ENCODE measurements at regions not wholly inside any gene's neighbourhood (a gene's known extent, or its start where the extent isn't known, plus 50 kb on each side); places are given as distances from the start of the nearest gene placed in this dataset.
"Not testable (repeated sequence)": the region's sequence is repeated elsewhere in the genome, so short reads cannot be mapped to it uniquely, and the experiment has no call there.

DNA sequence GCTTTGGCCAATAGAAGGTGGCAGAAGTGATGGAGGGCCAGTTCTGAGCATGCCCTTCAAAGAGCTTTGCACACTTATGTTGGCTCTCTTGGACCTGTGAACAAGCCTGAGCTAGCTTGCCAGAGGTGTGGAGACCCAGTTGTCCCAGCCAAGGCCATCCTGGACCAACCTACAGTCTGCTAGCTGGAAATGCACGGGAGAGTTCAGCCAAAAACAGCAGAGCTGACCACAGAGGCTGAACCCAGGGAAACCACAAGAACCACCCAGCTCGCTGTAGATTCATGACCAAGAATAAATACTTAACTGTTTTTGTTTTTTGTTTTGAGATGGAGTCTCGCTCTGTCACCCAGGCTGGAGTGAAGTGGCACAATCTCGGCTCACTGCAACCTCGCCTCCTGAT lies 65.4 kb upstream of the HAND1 start:
- TF ChIP-seq, protein P1, sequence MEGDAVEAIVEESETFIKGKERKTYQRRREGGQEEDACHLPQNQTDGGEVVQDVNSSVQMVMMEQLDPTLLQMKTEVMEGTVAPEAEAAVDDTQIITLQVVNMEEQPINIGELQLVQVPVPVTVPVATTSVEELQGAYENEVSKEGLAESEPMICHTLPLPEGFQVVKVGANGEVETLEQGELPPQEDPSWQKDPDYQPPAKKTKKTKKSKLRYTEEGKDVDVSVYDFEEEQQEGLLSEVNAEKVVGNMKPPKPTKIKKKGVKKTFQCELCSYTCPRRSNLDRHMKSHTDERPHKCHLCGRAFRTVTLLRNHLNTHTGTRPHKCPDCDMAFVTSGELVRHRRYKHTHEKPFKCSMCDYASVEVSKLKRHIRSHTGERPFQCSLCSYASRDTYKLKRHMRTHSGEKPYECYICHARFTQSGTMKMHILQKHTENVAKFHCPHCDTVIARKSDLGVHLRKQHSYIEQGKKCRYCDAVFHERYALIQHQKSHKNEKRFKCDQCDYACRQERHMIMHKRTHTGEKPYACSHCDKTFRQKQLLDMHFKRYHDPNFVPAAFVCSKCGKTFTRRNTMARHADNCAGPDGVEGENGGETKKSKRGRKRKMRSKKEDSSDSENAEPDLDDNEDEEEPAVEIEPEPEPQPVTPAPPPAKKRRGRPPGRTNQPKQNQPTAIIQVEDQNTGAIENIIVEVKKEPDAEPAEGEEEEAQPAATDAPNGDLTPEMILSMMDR (conservative IDR thresholded peaks at IDR 0.05; ENCODE audit: control insufficient read depth, insufficient read depth, low read depth, low read length), result no peak
- peak; percentile 49 for DNase-seq (ENCODE audit: low read depth)
- no peak overlapping the region for H3K4me3 ChIP-seq (ENCODE audit: control insufficient read depth, low read depth, low read length)

DNA sequence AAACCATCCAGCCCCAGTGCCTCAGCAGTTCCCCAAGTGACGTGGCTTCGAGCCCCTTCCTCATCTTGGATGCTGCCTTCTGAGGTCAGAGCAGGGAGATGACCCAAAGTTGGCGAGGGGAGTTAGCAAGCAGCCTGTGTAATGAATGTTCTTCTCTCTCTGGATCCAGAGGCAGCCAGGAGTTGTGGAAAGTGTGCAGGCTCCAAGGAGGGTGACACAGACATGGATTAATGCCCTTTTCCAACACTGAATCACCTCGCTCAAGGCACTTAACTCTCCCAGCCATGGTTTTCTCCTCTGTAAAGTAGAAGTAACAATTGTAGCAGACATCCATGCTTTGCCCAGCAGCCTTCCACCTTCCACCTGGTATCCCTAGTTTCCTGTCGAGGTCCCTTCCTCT lies 64.6 kb upstream of the HAND1 start:
- TF ChIP-seq, protein P1 (conservative IDR thresholded peaks at IDR 0.05; ENCODE audit: control insufficient read depth, insufficient read depth, low read depth, low read length), result no peak
- peak; percentile 17 for DNase-seq (ENCODE audit: low read depth)
- H3K4me3 ChIP-seq (ENCODE audit: control insufficient read depth, low read depth, low read length), result no peak overlapping the region

DNA sequence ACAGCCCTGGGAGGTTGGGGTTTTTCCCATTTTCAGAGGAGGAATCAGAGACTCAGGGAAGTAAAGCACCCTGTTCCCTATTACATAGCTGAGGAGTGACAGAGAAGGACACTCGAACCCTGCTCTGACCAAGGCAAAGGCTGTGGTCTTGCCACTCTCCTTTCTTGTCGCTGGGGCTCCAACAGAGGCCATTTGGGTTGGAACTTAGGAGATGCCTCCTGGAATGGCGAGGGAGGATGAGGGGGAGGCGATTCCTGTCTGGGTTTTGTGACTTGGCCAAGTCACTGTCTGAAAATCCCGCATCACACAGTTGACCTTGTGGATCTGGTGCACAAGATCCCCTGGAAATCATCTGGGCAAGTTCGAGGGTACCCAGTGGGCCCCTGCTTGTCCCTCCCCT lies 64.0 kb upstream of the HAND1 start:
- TF ChIP-seq, protein P1 (conservative IDR thresholded peaks at IDR 0.05; ENCODE audit: control insufficient read depth, insufficient read depth, low read depth, low read length), result no peak
- DNase-seq (ENCODE audit: low read depth), result no peak
- no peak overlapping the region for H3K4me3 ChIP-seq (ENCODE audit: control insufficient read depth, low read depth, low read length)

DNA sequence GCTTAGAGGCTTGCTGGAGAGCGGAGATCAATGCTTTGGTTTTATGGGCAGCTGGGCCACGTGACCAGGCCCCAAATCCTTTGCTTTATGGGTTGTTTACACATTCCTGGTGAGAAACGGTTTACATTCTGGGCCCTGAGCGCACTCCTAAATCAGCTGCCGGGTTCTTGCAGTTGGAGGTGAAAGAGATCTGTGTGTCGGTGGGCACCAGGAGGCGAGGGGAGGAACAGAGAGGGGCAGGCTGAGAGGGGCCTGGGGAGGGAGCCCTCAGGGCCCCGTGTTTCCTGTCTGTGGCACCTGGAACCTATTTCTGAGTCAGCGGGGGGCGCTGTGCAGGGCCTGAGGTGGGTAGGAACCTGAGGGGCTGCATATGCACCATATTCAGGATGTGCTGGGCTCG lies 63.5 kb upstream of the HAND1 start:
- DNase-seq (ENCODE audit: low read depth), result no peak
- TF ChIP-seq, protein P1 (conservative IDR thresholded peaks at IDR 0.05; ENCODE audit: control insufficient read depth, insufficient read depth, low read depth, low read length), result no peak
- no peak overlapping the region for H3K4me3 ChIP-seq (ENCODE audit: control insufficient read depth, low read depth, low read length)

DNA sequence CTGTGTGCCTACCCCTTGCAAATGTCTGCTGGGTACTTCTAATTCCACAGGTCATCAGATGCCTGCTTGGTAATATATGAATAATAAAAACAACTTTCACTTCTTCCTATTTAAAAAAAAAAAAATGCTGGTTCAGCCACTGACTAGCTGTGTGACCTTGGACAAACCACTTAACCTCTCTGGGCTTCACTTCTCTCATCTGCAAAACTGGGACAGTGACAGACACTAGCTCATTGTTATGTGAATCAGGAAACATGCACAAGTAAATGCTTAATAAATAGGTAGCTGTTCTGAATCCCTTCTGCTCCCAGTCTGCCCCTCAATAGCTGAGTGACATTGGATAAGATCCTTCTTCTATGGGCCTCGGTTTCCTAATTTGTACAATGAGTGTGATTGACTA lies 62.6 kb upstream of the HAND1 start:
- DNase-seq (ENCODE audit: low read depth), result no peak
- TF ChIP-seq, protein P1 (conservative IDR thresholded peaks at IDR 0.05; ENCODE audit: control insufficient read depth, insufficient read depth, low read depth, low read length), result no peak
- no peak overlapping the region for H3K4me3 ChIP-seq (ENCODE audit: control insufficient read depth, low read depth, low read length)

DNA sequence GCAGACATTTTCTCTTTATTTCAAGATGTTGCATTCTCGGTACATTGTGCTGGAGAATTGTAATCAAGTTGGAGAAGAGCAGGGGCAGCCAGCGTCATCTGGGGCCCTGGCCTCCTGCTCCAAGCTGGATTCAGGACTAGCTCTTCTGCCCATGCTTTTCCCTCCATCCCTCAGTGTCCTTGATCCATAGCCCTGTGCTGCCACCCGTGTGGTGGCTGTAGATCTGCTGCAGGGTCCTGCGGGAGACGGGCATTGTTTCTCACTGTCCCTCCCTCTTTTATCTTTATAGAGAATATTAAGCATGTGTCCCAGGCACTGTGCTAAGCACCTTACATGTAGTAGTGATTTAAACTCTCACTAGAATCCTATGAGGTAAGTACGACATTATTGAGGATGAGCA lies 60.5 kb upstream of the HAND1 start:
- TF ChIP-seq, protein P1 (conservative IDR thresholded peaks at IDR 0.05; ENCODE audit: control insufficient read depth, insufficient read depth, low read depth, low read length), result no peak
- no peak overlapping the region for H3K4me3 ChIP-seq (ENCODE audit: control insufficient read depth, low read depth, low read length)
- DNase-seq (ENCODE audit: low read depth), result no peak

DNA sequence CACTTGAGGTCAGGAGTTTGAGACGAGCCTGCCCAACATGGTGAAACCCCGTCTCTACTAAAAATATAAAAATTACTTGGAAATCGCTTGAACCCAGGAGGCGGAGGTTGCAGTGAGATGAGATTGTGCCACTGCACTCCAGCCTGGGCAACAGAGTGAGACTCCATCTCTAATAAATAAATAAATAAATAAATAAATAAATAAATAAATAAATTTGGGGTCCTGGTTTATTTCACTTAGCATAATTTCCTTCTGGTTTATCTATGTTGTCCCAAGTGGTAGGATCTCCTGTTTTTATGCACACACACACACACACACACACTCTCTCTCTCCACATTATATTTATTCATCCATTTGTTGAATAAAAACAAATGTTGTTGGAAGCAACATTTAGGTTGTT lies 58.4 kb upstream of the HAND1 start:
- DNase-seq (ENCODE audit: low read depth); H3K4me3 ChIP-seq (ENCODE audit: control insufficient read depth, low read depth, low read length): not testable (repeated sequence)
